ENCODE measurements at regions not wholly inside any gene's neighbourhood (a gene's known extent, or its start where the extent isn't known, plus 50 kb on each side); places are given as distances from the start of the nearest gene placed in this dataset.

DNA sequence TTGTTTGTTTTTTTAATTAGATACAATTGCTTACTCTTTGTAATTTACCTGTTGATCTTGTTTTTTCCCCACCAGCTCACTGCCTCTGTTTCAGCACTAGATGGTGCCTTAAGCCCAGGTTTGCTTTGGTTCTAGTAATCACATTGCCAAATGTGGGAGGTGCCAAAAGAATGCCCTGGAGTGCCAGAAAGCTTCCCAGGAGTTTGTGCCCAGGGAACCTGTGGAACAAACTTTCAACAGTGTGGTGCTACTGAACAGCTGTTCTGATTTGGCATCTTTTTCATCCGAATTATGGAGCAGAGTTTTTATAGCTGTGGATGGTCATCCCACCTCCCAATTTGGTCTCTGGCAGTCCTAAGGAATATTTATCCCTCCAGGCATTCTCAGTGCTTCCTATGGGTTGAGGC, 1000.7 kb downstream of the STIM2 start:
- Mint-ChIP-seq H3K9me3 (peaks cover 10% of the 10 kb centered on the region), H3K4me1 (ENCODE audit: low read depth) (no peaks in the 10 kb centered on the region), H3K36me3 (ENCODE audit: low read depth) (no peaks in the 10 kb centered on the region), H3K27me3 (no peaks in the 10 kb centered on the region), H3K27ac (no peak overlapping the region), H3K4me3 (no peak overlapping the region)
- no peak for DNase-seq

DNA sequence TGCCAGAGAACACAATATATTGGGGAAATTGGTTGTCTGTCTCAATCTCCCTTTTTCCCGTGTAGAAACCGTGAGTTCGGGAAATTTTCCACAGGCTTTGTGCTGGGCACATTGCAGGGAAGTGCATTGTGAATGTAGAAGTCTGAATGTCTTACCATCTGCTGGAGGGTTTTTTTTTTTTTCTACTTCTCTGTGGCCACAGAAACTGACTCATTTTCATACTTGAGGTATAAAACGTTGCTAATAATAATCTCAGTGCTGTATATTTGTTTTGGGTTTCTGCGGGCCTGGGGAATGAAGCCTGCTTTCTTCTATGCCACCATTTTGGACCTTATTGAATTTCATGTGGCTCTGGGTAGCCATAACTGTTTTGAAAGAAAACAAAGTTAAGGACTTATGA, 1001.2 kb downstream of the STIM2 start:
- Mint-ChIP-seq H3K36me3 (ENCODE audit: low read depth) (no peaks in the 10 kb centered on the region), H3K9me3 (peaks cover 10% of the 10 kb centered on the region), H3K27ac (no peak overlapping the region), H3K27me3 (no peaks in the 10 kb centered on the region), H3K4me3 (no peak overlapping the region), H3K4me1 (ENCODE audit: low read depth) (no peaks in the 10 kb centered on the region)
- no peak for DNase-seq

DNA sequence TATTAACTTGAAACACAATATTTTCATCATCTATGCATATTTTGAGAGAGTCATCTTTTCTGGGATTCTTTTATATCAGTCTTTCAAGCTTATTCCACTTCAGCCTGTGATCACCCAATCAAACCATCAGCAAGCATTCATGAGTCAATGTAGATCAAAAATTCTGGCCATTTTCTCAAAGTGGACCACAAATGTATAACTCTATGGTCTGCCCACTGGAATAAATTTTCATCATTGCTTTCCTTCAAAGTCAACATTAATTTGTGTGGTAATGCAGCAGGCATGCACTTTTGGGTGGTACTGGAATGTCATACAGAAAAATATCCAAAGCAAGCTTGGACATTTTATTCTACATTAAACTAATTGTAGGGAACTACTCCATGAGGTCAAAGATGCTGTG, 1013.0 kb downstream of the STIM2 start:
- DNase-seq, result no peak
- no peaks in the 10 kb centered on the region for H3K36me3 Mint-ChIP-seq (ENCODE audit: low read depth)
- peaks cover 10% of the 10 kb centered on the region for H3K9me3 Mint-ChIP-seq
- H3K27ac Mint-ChIP-seq, result no peak overlapping the region
- no peak overlapping the region for H3K4me3 Mint-ChIP-seq
- H3K27me3 Mint-ChIP-seq, result no peaks in the 10 kb centered on the region
- H3K4me1 Mint-ChIP-seq (ENCODE audit: low read depth), result no peaks in the 10 kb centered on the region

DNA sequence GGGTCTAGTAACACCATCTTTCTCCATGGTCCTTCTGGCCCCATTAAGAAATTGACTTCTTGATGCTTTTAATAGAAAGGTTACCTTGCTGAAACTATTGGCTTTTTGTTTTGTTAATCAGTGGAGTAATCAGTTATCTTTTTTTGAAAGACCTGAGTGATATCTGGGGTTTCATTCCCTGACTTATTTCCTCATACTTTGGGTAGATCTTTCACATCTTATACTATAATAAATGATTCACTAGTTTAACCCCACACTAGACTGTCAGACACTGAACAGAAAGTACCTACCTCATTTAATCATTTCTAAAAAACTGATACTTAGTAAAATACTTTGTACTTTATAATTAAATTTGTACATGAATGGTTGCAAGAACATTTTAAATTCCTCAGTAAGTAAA, 1021.1 kb downstream of the STIM2 start:
- H3K9me3 Mint-ChIP-seq, result peaks cover 10% of the 10 kb centered on the region

DNA sequence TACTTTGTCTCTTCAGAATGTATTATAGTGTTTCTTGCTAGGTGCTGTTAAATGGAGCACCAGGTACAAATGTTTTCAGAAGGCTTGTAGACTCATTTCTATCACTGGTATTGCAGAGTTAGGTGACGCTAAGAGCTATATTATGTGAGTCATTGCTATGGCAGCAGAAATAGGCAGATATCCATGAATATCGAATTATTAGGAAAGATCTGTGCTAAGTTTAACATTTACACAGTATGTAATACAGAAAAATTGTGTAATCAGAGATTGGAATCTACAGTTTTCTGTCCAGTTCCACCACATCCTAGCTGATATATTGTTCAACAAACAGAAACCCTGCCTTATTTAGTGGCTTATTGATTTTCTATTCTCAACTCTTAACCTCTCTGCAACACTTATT, 1025.5 kb downstream of the STIM2 start:
- DNase-seq, result no peak
- no peaks in the 10 kb centered on the region for H3K27me3 Mint-ChIP-seq
- peaks cover 12% of the 10 kb centered on the region for H3K9me3 Mint-ChIP-seq
- H3K36me3 Mint-ChIP-seq (ENCODE audit: low read depth), result no peaks in the 10 kb centered on the region
- no peak overlapping the region for H3K27ac Mint-ChIP-seq
- no peaks in the 10 kb centered on the region for H3K4me1 Mint-ChIP-seq (ENCODE audit: low read depth)
- no peak overlapping the region for H3K4me3 Mint-ChIP-seq

More for the DNA sequence above, 1021.1 kb downstream of the STIM2 start:
- Mint-ChIP-seq H3K27me3 (no peaks in the 10 kb centered on the region), H3K36me3 (ENCODE audit: low read depth) (no peaks in the 10 kb centered on the region), H3K4me1 (ENCODE audit: low read depth) (no peaks in the 10 kb centered on the region), H3K4me3 (no peak overlapping the region), H3K27ac (no peak overlapping the region)
- no peak for DNase-seq

DNA sequence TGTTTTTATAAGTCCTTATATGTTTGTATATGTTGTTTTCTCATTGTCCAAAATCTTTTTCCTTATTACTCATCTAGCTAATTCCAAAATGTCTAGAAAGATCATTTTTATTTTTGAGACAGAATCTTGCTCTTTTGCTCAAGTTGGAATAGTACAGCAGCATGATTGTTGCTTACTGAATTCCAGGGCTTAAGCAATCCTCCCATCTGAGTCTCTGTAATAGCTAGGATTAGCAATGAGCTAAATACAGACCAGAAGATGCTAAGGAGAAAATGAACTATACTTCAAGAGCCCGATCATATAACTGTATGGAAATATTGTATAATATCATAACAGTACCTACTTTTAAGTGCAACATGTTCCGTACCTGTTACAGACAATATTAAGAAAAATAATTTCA, 1027.0 kb downstream of the STIM2 start:
- Mint-ChIP-seq H3K9me3 (peaks cover 8% of the 10 kb centered on the region), H3K27ac (no peak overlapping the region), H3K4me1 (ENCODE audit: low read depth) (no peaks in the 10 kb centered on the region), H3K36me3 (ENCODE audit: low read depth) (no peaks in the 10 kb centered on the region), H3K27me3 (no peaks in the 10 kb centered on the region), H3K4me3 (no peak overlapping the region)
- DNase-seq, result no peak

DNA sequence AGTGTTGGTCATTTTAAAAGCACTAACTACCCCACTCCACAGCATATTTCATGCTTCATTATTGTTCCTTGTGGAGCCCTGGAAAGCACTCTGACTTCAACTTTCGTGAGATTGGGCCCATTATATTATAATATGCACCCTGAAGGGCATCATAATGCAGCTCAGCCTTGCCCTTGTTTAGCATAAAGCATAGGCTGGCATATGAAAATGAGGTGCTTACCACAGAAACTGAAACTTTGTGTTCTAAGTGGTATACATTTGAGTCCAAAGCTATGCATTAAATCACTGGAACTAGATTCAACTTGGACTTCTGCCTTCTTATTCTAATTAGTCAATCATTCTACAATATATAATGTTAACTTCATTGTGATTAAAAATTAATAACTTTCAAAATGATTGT, 1027.9 kb downstream of the STIM2 start:
- Mint-ChIP-seq H3K36me3 (ENCODE audit: low read depth) (no peaks in the 10 kb centered on the region), H3K27me3 (no peaks in the 10 kb centered on the region), H3K9me3 (peaks cover 12% of the 10 kb centered on the region), H3K27ac (no peak overlapping the region), H3K4me1 (ENCODE audit: low read depth) (no peaks in the 10 kb centered on the region), H3K4me3 (no peak overlapping the region)
- DNase-seq, result no peak

DNA sequence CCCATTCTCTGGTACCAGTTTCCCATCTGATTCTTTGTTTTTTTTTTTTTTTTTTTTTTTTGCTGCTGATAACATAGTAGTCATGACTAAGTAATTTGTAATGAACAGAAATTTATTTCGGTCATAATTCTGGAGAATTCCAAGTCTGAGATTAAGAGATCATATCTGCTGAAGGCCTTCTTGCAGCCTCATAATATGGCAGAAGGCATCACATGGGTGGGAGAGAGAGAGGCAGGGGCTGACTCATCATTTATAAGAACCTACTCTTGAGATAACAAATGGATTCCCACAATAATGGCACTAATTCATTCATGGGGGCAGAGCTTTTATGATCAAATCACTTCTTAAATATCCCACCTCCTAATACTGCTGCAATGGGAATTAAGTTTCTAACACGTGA, 1034.3 kb downstream of the STIM2 start:
- H3K27ac Mint-ChIP-seq, result no peak overlapping the region
- H3K4me3 Mint-ChIP-seq, result no peak overlapping the region
- DNase-seq, result no peak
- H3K9me3 Mint-ChIP-seq, result peaks cover 15% of the 10 kb centered on the region
- H3K27me3 Mint-ChIP-seq, result no peaks in the 10 kb centered on the region
- no peaks in the 10 kb centered on the region for H3K36me3 Mint-ChIP-seq (ENCODE audit: low read depth)
- no peaks in the 10 kb centered on the region for H3K4me1 Mint-ChIP-seq (ENCODE audit: low read depth)

DNA sequence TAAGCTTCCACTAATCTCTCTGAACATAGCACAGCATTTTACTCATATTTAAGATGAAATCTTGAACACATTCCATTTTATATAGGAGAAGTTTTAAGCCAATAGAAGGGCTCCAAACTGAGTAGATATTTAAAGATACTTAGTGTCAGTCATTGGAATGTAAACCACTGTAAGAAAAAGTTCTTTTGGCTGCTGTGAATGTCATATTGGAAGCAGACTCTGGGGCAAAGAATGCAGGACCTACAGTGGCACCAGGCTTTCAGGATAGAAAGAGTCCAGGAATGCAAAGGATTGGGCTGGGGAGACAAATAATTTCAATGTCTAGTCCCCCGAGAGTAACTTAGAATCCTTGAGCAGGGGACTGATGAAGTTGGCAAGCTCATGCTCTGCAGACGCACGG, 1047.7 kb downstream of the STIM2 start:
- Mint-ChIP-seq H3K27ac (no peak overlapping the region), H3K4me1 (ENCODE audit: low read depth) (no peaks in the 10 kb centered on the region), H3K27me3 (no peaks in the 10 kb centered on the region), H3K36me3 (ENCODE audit: low read depth) (no peaks in the 10 kb centered on the region), H3K9me3 (peaks cover 9% of the 10 kb centered on the region), H3K4me3 (no peak overlapping the region)
- no peak for DNase-seq

DNA sequence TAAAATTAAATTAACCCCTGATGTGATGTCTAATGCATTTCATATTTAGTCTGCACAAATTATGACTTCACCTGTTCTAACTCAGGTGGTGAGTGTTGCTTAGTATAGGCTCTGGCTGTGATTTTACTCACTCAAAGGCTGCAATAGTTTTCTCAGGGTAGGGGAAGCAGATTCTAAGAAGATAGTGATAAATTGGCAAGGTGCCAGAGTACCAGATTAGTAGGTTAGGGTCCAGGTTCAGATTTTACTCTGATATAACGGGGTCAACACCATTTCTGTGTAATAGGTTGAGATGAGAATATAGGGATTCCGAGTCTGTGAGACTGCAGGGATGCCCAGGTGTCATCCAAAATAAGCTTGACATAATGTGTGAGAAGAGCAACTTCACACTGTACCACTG, 1049.6 kb downstream of the STIM2 start:
- no peak overlapping the region for H3K4me3 Mint-ChIP-seq
- H3K9me3 Mint-ChIP-seq, result peaks cover 10% of the 10 kb centered on the region
- no peak for DNase-seq
- no peaks in the 10 kb centered on the region for H3K27me3 Mint-ChIP-seq
- H3K36me3 Mint-ChIP-seq (ENCODE audit: low read depth), result no peaks in the 10 kb centered on the region
- H3K4me1 Mint-ChIP-seq (ENCODE audit: low read depth), result no peaks in the 10 kb centered on the region
- no peak overlapping the region for H3K27ac Mint-ChIP-seq

DNA sequence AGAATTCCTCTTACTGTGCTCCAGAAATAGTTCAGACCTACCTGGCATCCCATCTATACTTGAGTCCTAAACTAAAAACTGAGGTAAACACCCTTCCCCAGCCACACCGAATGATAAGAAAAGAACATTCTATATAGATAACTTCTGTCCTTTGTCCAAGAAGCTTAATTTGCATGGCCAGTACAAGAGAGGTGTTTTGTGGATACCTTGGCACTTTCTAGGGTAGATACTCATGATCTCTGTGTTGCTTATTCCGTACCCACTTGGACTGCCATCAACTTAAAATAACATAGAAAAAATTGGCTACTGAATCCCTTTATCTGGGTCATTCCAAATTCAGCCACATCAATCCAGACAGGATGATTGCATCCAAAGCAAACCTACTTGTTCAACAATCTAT, 1050.4 kb downstream of the STIM2 start:
- no peak overlapping the region for H3K27ac Mint-ChIP-seq
- no peaks in the 10 kb centered on the region for H3K36me3 Mint-ChIP-seq (ENCODE audit: low read depth)
- no peaks in the 10 kb centered on the region for H3K27me3 Mint-ChIP-seq
- H3K4me1 Mint-ChIP-seq (ENCODE audit: low read depth), result no peaks in the 10 kb centered on the region
- H3K9me3 Mint-ChIP-seq, result peaks cover 9% of the 10 kb centered on the region
- DNase-seq, result no peak
- no peak overlapping the region for H3K4me3 Mint-ChIP-seq

DNA sequence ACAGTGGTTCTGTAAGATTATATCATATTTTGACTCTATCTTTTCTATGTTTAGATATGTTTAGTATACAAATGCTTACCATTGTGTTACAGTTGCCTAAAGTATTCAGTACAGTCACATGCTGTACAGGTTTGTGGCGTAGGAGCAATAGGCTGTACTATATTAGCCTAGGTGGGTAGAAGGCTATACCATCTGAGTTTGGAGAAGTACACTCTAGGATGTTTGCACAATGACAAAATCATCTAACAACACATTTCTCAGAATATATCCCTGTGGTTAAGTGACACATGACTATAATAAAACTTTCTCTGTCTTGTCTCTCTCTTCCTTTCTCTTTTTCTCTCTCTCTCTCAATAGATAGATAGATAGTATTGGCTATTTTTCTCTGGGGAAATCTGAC, 1053.1 kb downstream of the STIM2 start:
- H3K27ac Mint-ChIP-seq, result no peak overlapping the region
- H3K36me3 Mint-ChIP-seq (ENCODE audit: low read depth), result no peaks in the 10 kb centered on the region
- DNase-seq, result no peak
- H3K9me3 Mint-ChIP-seq, result peaks cover 8% of the 10 kb centered on the region
- H3K4me3 Mint-ChIP-seq, result no peak overlapping the region
- H3K27me3 Mint-ChIP-seq, result no peaks in the 10 kb centered on the region
- no peaks in the 10 kb centered on the region for H3K4me1 Mint-ChIP-seq (ENCODE audit: low read depth)

DNA sequence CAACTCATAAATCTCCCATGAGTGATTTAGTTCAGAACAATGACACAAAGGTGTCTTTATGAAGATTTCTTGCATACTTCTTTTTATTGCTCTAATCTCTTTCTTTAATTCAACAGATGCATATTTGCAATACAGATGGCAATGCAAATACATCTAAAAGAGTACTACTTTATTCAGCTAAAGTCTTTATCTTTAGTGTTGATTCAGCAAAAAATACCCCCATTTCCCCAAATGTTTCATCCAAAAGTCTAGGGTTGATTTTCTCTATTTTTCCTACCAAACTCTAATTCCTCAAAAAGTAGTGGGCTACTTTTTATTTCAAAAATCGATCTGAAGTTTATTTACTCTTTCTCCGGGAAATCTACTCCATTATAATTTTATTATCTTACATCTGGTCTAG, 1055.2 kb downstream of the STIM2 start:
- Mint-ChIP-seq H3K4me3 (no peak overlapping the region), H3K4me1 (ENCODE audit: low read depth) (no peaks in the 10 kb centered on the region), H3K27ac (no peak overlapping the region), H3K36me3 (ENCODE audit: low read depth) (no peaks in the 10 kb centered on the region), H3K27me3 (no peaks in the 10 kb centered on the region), H3K9me3 (peaks cover 4% of the 10 kb centered on the region)
- DNase-seq, result no peak

DNA sequence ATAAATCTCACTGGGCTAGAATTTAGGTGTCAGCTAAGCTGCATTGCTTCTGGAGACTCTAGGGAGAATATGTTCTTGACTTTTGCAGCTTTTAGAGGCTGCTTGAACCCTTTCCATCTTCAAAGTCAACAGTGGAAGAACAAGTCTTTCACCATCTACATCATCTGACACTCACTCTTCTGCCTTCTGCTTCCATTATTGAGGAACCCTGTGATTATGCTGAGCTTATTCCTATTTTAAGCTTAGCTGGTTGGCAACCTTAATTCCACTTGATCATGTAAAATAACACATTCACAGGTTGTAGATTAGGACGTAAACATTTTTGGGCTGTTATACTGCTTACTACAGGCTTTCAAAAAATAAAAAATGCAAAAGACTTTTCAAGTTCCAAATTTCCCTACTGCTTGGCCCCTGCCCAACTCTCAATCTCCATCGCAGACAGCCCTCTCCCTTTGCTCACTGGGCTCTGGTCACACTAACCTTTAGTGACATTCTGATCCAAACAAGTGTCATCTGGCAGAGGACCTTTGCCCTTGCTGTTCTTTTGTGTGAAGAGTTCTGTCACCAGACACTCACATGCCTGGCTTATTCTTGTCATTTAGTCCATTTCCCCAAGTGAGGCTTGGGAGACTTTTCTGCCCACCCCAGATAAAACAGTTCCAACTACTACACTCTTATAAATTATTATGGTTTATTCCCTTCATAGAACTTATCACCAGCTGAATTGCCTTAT, 1056.0 kb downstream of the STIM2 start:
- no peak overlapping the region for H3K4me3 Mint-ChIP-seq
- no peaks in the 10 kb centered on the region for H3K4me1 Mint-ChIP-seq (ENCODE audit: low read depth)
- DNase-seq, result no peak
- H3K36me3 Mint-ChIP-seq (ENCODE audit: low read depth), result no peaks in the 10 kb centered on the region
- H3K27me3 Mint-ChIP-seq, result no peaks in the 10 kb centered on the region
- H3K27ac Mint-ChIP-seq, result no peak overlapping the region
- peaks cover 4% of the 10 kb centered on the region for H3K9me3 Mint-ChIP-seq

DNA sequence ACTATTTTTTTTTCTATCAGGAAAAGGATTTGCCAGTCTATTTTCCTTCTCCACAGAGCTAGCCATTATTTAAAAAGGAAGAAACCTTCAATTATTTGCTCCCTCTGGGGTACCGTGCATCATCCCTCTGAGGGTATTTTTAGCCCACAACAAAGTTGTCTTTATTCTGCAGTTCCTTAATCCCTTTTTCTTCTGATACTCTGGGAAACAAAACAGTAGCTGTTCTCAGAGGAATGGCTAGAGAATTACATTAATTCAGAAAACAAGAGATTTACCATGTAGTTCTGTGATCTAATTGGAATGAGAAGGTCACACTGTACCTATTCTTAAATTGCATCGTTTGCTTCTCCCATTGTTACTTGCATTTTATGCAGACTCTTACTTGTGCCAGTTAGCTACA, 1056.7 kb downstream of the STIM2 start:
- H3K9me3 Mint-ChIP-seq, result peaks cover 5% of the 10 kb centered on the region
- H3K36me3 Mint-ChIP-seq (ENCODE audit: low read depth), result no peaks in the 10 kb centered on the region
- H3K27me3 Mint-ChIP-seq, result no peaks in the 10 kb centered on the region
- no peak overlapping the region for H3K27ac Mint-ChIP-seq
- no peaks in the 10 kb centered on the region for H3K4me1 Mint-ChIP-seq (ENCODE audit: low read depth)
- no peak for DNase-seq
- no peak overlapping the region for H3K4me3 Mint-ChIP-seq

DNA sequence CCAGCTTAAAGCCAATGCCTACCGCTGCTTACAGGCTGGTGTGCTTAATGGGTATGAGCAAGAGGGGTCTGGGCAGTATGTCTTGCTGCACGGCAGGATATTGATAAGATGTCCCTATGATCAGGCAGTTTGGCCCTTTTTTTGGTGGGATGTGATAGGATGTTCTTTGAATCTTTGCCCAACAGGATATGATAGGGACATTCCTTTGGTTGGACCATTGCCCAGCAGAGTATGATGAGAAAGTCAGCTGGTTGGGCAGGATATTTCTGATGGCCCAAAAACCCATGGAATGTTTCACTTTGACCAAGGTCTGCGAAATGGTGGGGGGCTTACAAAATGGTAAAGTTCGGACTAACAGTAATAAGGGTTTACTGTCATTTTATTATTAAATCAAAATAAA, 1060.6 kb downstream of the STIM2 start:
- Mint-ChIP-seq H3K4me3 (no peak overlapping the region), H3K27me3 (no peaks in the 10 kb centered on the region), H3K4me1 (ENCODE audit: low read depth) (no peaks in the 10 kb centered on the region), H3K9me3 (peaks cover 8% of the 10 kb centered on the region), H3K36me3 (ENCODE audit: low read depth) (no peaks in the 10 kb centered on the region), H3K27ac (no peak overlapping the region)
- DNase-seq, result no peak
